HCT116 (cell line): ENCODE measurements at regions not wholly inside any gene's neighbourhood (a gene's known extent, or its start where the extent isn't known, plus 50 kb on each side); places are given as distances from the start of the nearest gene placed in this dataset.

ENCODE experiments used
- EZH2 ChIP-seq: fragments of 200-600 bp; sonication (generic); IDR thresholded peaks from 2 replicates; pipeline ENCODE4 v1.6.1; 2017; ENCODE audit warnings: antibody characterized with exemption, mixed run types
- EZH2phosphoT487 ChIP-seq: fragments of 200-600 bp; IDR thresholded peaks from 2 replicates; pipeline ENCODE4 v1.6.1; 2018; ENCODE audit warnings: antibody characterized with exemption, borderline replicate concordance
- POLR2A ChIP-seq: IDR thresholded peaks from 2 replicates; pipeline ENCODE4 v1.7.0; 2011; ENCODE audit warnings: borderline replicate concordance; ENCODE audit not compliant: insufficient read depth, insufficient read length; ENCODE audit errors: extremely low read depth
- POLR2AphosphoS5 ChIP-seq: IDR thresholded peaks from 2 replicates; pipeline ENCODE4 v1.6.1; 2011; ENCODE audit warnings: mild to moderate bottlenecking, low read depth, low read length, moderate library complexity
- YY1 ChIP-seq: IDR thresholded peaks from 2 replicates; pipeline ENCODE4 v1.6.1; 2011; ENCODE audit warnings: low read length, low read depth, moderate library complexity, mild to moderate bottlenecking; ENCODE audit not compliant: insufficient replicate concordance; ENCODE audit errors: extremely low read depth
- ZFX ChIP-seq: fragments of 450-650 bp; IDR thresholded peaks from 2 replicates; pipeline ENCODE4 v1.6.1; 2017
- ZNF274 ChIP-seq: fragments of 200-500 bp; sonication (Bioruptor generic); IDR thresholded peaks from 2 replicates; pipeline ENCODE4 v1.6.1; 2014; ENCODE audit warnings: mild to moderate bottlenecking, low read depth, low read length, inconsistent platforms
- TF ChIP-seq, protein P1 (sequence below), 3 experiments: fragments of 200-600 bp in 1 of 3; sonication (generic) in 1 of 3; IDR thresholded peaks in 2 of 3; conservative IDR thresholded peaks in 1 of 3; 2 replicates each; pipeline ENCODE4 v1.5.1; 2012 to 2017; ENCODE audit warnings: low read depth in 2 of 3, low read length in 2 of 3, antibody characterized with exemption in 1 of 3, borderline replicate concordance in 1 of 3, control low read depth in 1 of 3, mild to moderate bottlenecking in 1 of 3, mixed read lengths in 1 of 3, mixed run types in 1 of 3, moderate library complexity in 1 of 3; ENCODE audit not compliant: insufficient read depth in 1 of 3
- TF ChIP-seq, protein P2 (sequence below): IDR thresholded peaks from 2 replicates; pipeline ENCODE4 v1.6.1; 2012

- TF ChIP-seq POLR2A: no peak
- TF ChIP-seq, protein P1, sequence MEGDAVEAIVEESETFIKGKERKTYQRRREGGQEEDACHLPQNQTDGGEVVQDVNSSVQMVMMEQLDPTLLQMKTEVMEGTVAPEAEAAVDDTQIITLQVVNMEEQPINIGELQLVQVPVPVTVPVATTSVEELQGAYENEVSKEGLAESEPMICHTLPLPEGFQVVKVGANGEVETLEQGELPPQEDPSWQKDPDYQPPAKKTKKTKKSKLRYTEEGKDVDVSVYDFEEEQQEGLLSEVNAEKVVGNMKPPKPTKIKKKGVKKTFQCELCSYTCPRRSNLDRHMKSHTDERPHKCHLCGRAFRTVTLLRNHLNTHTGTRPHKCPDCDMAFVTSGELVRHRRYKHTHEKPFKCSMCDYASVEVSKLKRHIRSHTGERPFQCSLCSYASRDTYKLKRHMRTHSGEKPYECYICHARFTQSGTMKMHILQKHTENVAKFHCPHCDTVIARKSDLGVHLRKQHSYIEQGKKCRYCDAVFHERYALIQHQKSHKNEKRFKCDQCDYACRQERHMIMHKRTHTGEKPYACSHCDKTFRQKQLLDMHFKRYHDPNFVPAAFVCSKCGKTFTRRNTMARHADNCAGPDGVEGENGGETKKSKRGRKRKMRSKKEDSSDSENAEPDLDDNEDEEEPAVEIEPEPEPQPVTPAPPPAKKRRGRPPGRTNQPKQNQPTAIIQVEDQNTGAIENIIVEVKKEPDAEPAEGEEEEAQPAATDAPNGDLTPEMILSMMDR (IDR thresholded peaks at IDR 0.05 in 2 of 3, conservative IDR thresholded peaks at IDR 0.05 in 1 of 3; ENCODE audit: borderline replicate concordance in 1 of 3, insufficient read depth in 1 of 3, low read depth in 2 of 3, low read length in 2 of 3): no peak
- TF ChIP-seq ZNF274: no peak
- no peak for TF ChIP-seq EZH2
- TF ChIP-seq POLR2AphosphoS5: no peak
- TF ChIP-seq YY1: no peak
- TF ChIP-seq EZH2phosphoT487: no peak
- TF ChIP-seq, protein P2, sequence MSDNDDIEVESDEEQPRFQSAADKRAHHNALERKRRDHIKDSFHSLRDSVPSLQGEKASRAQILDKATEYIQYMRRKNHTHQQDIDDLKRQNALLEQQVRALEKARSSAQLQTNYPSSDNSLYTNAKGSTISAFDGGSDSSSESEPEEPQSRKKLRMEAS: no peak
- no peak for TF ChIP-seq ZFX
Observed at GRCh38 chr2:125281242-125281641, 1256.2 kb downstream of the CNTNAP5 start.
